HG02884 (cell line): ENCODE measurements at regions not wholly inside any gene's neighbourhood (a gene's known extent, or its start where the extent isn't known, plus 50 kb on each side); places are given as distances from the start of the nearest gene placed in this dataset.

Experiments
- ATAC-seq: cut with Tn5 transposase; IDR thresholded peaks from one replicate; pipeline ENCODE4 v1.9.1; 2021; ENCODE audit warnings: mild to moderate bottlenecking, moderate library complexity; ENCODE audit not compliant: unreplicated experiment

- ATAC-seq = no peak
These were observed 1079.4 kb downstream of the BRD1 start for GRCh38 chr22:48748113-48748859.

- ATAC-seq = no peak
These were observed 1080.8 kb downstream of the BRD1 start for GRCh38 chr22:48746789-48747425.

- no peak for ATAC-seq
These were observed 1081.6 kb downstream of the BRD1 start for GRCh38 chr22:48745842-48746788.

- no peak for ATAC-seq
These were observed 1082.5 kb downstream of the BRD1 start for GRCh38 chr22:48744967-48745841.

GRCh38 chr22:48744283-48744641 lies 1083.4 kb downstream of the BRD1 start:
- ATAC-seq = no peak

- ATAC-seq = no peak
These were observed 1083.9 kb downstream of the BRD1 start for GRCh38 chr22:48743601-48744282.

GRCh38 chr22:48742556-48743343 lies 1084.9 kb downstream of the BRD1 start:
- ATAC-seq = no peak

- ATAC-seq = no peak
These were observed 1085.5 kb downstream of the BRD1 start for GRCh38 chr22:48742191-48742555.

- ATAC-seq = no peak
These were observed 1086.1 kb downstream of the BRD1 start for GRCh38 chr22:48741540-48741939.

GRCh38 chr22:48740731-48741405 lies 1086.8 kb downstream of the BRD1 start:
- ATAC-seq = no peak

GRCh38 chr22:48740086-48740730 lies 1087.5 kb downstream of the BRD1 start:
- ATAC-seq = no peak

GRCh38 chr22:48739348-48740085 lies 1088.2 kb downstream of the BRD1 start:
- ATAC-seq = no peak

- ATAC-seq = no peak
These were observed 1089.3 kb downstream of the BRD1 start for GRCh38 chr22:48738204-48738980.

GRCh38 chr22:48737461-48738203 lies 1090.0 kb downstream of the BRD1 start:
- ATAC-seq = no peak

GRCh38 chr22:48736593-48737460 lies 1090.8 kb downstream of the BRD1 start:
- no peak for ATAC-seq
